ENCODE measurements at regions not wholly inside any gene's neighbourhood (a gene's known extent, or its start where the extent isn't known, plus 50 kb on each side); places are given as distances from the start of the nearest gene placed in this dataset.

GRCh38 chr2:157989227-157989626 lies 112.4 kb upstream of the UPP2 start:
- DNase-seq, result no peak
- Histone ChIP-seq H3K36me3 (ENCODE audit: low read depth, missing control alignments) (no peaks in the 10 kb centered on the region), H3K4me3 (no peak overlapping the region), H3K4me1 (no peaks in the 10 kb centered on the region), H3K27ac (no peak overlapping the region), H3K27me3 (no peaks in the 10 kb centered on the region), H3K9me3 (no peaks in the 10 kb centered on the region)
- intact Hi-C loops (cut with DNase I; ENCODE audit: low total_unique reads), result no loop called here
- no peak for TF ChIP-seq CTCF (IDR thresholded peaks at IDR 0.05)
- TF ChIP-seq POLR2A (IDR thresholded peaks at IDR 0.05), result no peak
- WGBS, 2 donors, result 94 to 96% methylated on average over 5 of the region's 5 CpGs

- Histone ChIP-seq H3K4me1 (no peaks in the 10 kb centered on the region), H3K9me3 (no peaks in the 10 kb centered on the region), H3K27ac (no peak overlapping the region), H3K27me3 (no peaks in the 10 kb centered on the region), H3K36me3 (ENCODE audit: low read depth, missing control alignments) (no peaks in the 10 kb centered on the region), H3K4me3 (no peak overlapping the region)
- intact Hi-C loops (cut with DNase I; ENCODE audit: low total_unique reads), result no loop called here
- TF ChIP-seq POLR2A (IDR thresholded peaks at IDR 0.05) (no peak), CTCF (IDR thresholded peaks at IDR 0.05) (no peak)
- DNase-seq, result no peak
These were observed 110.6 kb upstream of the ACVR1 start for GRCh38 chr2:157986761-157987160.

- no peak overlapping the region for H3K4me3 ChIP-seq
- no peak for DNase-seq
- no peaks in the 10 kb centered on the region for H3K36me3 ChIP-seq (ENCODE audit: low read depth, missing control alignments)
- H3K9me3 ChIP-seq, result no peaks in the 10 kb centered on the region
- H3K4me1 ChIP-seq, result no peaks in the 10 kb centered on the region
- intact Hi-C loops (cut with DNase I; ENCODE audit: low total_unique reads), result no loop called here
- TF ChIP-seq POLR2A (IDR thresholded peaks at IDR 0.05) (no peak), CTCF (IDR thresholded peaks at IDR 0.05) (no peak)
- H3K27ac ChIP-seq, result no peak overlapping the region
- H3K27me3 ChIP-seq, result no peaks in the 10 kb centered on the region
These were observed 108.7 kb upstream of the ACVR1 start for GRCh38 chr2:157984866-157985265.

- Histone ChIP-seq H3K27me3 (no peaks in the 10 kb centered on the region), H3K4me1 (no peaks in the 10 kb centered on the region), H3K27ac (no peak overlapping the region), H3K36me3 (ENCODE audit: low read depth, missing control alignments) (no peaks in the 10 kb centered on the region), H3K4me3 (no peak overlapping the region), H3K9me3 (no peaks in the 10 kb centered on the region)
- WGBS, 2 donors, result 81 to 93% methylated on average over 3 to 4 of the region's 4 CpGs
- no peak for DNase-seq
- intact Hi-C loops (cut with DNase I; ENCODE audit: low total_unique reads), result no loop called here
- TF ChIP-seq CTCF (IDR thresholded peaks at IDR 0.05) (no peak), POLR2A (IDR thresholded peaks at IDR 0.05) (no peak)
These were observed 103.9 kb upstream of the ACVR1 start for GRCh38 chr2:157980020-157980419.

- H3K27ac ChIP-seq, result no peak overlapping the region
- intact Hi-C loops (cut with DNase I; ENCODE audit: low total_unique reads), result no loop called here
- DNase-seq, result no peak
- H3K27me3 ChIP-seq, result no peaks in the 10 kb centered on the region
- no peak for TF ChIP-seq POLR2A (IDR thresholded peaks at IDR 0.05)
- TF ChIP-seq CTCF (IDR thresholded peaks at IDR 0.05), result no peak
- H3K9me3 ChIP-seq, result no peaks in the 10 kb centered on the region
- no peak overlapping the region for H3K4me3 ChIP-seq
- no peaks in the 10 kb centered on the region for H3K36me3 ChIP-seq (ENCODE audit: low read depth, missing control alignments)
- H3K4me1 ChIP-seq, result no peaks in the 10 kb centered on the region
These were observed 95.6 kb upstream of the ACVR1 start for GRCh38 chr2:157971702-157972101.
